Activated CD8-positive, alpha-beta memory T cell treated with anti-CD3 and anti-CD28 coated beads, Interleukin-2, amount 50 U/mL, for 24 hours (primary cell): ENCODE measurements at regions not wholly inside any gene's neighbourhood (a gene's known extent, or its start where the extent isn't known, plus 50 kb on each side); places are given as distances from the start of the nearest gene placed in this dataset.

Experiments used
- DNase-seq: peaks from one replicate; pipeline ENCODE4 v3.0.0-alpha.2; 2020; ENCODE audit errors: extremely low read depth

DNA sequence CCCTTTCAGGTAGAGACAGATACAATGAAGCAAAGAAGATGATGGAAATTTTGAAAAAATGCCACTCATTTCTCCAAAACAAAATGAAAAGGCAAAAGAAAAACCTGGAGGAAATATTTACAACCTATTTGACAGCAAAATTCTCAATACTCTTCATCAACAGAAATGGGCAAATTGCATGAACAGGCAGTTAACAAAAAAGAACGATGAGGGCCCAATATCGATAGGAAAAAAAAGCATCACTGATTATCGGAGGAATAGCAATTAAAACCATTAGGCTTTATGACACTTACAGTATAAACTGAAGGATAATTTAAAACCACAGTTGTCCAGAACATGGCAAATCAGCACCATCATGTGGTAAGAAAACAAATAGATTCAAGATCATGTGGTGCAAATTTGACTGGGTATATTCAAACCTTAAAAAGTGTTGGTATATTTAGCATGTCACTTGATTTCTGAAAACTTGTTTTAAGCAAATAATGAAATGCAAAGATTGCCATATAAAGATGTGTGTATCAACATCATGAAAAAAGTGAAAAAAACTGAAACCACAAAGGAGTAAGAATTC is 222.9 kb downstream of the BRD1 start:
- DNase-seq, result no peak

DNA sequence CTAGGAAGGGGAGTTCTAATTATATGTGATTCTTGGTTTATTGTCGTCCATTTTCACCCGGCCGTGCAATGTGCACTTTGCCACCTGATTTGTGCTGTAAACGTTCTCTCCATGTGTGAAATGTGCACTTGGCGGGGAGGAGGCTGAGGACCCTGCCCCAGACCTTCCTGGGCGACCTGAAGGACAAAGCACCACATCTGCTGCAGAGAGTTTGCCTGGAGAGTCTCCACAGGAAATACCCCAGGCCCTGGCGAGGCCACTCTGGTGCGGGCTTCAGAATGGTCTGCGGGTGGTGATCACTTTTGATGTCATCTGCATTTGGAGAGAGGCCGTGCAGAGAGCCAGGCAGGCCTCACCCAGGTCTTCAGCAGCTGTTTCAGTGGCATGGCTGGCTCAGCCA is 224.7 kb downstream of the BRD1 start:
- no peak for DNase-seq

DNA sequence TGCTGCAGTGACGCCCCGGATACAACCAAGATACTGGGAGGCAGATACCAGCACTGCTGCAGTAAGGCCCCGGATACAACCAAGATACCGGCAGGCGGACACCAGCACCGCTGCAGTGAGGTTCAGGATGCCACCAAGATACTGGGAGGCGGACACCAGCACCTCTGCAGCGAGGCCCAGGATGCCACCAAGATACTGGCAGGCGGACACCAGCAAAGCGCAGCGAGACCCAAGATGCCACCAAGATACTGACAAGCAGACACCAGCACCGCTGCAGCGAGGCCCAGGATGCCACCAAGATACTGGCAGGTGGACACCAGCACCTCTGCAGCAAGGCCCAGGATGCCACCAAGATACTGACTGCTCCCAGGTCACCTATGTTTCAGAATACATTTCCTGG is 225.2 kb downstream of the BRD1 start:
- DNase-seq, result no peak

DNA sequence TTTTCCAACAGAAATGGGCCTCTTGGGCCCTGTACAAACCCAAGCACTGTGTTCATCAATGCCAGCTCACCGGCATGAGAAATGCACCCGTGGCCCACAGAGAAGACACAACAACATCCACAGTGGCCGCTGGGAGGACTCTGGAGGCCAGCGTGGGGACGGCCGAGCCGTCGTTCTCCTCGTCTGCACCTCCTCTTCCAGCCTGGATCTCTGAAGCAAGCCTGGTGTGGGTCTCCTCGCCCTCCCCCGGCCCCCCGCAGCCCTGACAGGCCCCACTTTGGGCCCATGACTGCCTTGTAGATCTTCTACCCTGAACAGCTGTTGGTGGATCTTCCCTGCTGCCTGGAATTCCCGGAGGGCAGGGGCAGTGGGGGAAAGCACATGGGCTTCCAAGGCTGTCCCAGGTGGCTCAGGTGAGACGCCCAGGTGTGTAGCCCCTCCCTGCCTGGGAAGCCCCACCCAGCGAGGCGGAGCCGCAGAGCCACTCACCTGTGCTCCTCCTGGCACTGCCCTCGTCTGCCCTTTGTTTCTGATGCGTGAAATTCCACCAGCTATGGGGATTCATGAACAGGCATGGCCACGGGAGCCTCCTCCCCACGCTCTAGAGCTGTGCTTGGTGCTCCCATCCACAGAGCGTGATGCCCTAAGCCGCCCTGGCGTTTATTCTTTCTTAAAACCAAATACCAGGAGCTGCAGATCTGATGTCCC is 225.9 kb downstream of the BRD1 start:
- no peak for DNase-seq

DNA sequence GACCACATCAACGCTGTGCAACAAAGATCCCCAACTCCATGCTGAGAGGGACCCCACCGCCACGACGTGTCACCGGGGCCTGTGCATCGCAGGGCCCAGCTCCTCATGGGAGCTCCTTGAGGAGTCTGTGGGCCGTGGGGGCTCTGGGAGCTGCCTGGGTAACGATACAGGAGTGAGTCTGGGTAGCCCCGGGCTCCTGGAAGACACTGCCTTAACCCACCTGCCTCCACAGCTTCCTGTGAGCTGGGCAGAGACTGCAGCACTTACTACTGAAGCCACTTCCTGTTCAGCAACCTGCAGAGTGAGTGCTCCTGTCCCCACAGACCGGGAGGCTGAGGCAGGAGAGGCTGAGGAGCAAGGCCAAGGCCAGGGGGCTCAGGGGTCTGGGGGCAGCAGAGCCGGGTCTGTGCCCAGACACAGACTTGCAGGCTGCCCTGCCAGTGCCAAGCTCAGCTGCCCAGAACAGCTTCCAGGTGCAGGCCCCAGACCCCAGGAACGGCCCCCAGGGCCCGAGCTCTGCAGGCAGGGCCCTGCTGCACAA is 226.7 kb downstream of the BRD1 start:
- DNase-seq, result no peak

DNA sequence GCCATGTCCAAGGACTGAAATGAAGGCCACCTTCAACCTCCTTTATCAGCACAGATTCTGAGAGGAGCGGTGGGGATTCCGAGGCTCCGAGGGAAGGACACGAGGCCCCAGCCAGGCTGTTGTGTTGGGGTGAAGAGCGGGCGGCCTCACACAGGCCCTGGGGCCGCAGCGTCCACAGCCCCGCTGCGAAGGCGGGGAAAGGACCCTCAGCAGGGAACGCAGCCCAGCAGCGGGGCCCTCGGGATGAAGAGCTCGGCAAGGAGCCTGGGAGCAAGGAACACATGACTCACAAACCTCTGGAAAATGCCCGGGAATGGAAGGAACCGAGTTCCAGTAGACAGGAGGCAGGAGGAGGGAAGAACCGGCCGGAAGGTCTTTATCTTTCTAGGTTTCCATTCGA is 227.2 kb downstream of the BRD1 start:
- no peak for DNase-seq

DNA sequence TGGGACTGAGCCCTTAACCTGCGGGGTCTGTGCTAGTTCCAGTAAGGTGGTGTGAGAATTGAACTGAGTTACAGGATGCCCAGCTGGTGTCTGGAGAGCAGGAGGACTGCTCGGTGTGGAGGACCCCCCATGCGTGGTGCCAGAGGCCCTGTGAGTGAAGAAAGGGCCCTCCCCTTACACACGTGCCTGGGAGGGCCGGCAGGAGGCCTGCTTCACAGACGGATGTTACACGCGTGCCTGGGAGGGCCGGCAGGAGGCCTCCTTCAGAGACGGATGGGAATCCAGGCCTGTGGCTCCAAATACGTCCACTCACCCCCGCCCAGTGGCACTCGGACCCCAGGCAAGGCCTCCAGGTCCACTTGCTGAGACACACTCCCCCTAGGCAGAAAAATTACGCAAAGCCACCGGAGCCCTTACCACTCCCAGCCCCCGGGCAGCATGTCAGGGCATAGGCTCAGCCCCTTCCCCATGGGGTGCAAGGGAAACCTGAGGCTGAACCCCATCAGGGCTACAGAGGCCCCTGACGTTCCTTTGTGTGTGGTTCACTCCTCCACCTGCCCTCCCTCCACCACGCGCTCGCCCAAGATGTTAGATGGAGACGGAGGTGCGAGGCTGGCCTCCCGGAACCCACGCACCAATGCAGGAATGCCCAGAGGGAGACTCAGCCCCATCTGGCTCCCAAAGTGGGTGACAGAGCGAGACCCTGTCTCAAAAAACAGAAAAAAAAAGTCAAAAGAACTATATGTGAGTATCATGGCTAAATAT is 227.8 kb downstream of the BRD1 start:
- DNase-seq, result no peak

DNA sequence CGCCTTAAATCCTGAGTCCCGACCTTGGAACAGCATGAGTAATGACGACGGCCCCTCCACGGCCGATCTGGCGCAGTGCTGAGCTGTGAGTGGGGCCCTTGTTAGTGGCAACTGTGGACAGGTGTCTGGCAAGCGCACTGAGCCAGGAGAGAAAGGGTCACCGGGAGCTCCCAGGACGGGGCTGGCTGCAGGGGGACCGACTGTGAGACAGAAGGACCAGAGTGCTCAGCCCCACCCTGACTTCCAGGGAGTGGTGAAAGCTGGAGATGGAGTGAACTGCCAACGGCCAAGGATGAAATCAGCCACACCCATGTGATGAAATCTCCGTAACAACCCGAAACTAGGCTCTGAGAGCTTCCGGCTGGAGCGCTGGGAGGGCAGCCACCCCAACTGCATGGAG is 228.6 kb downstream of the BRD1 start:
- DNase-seq, result no peak

DNA sequence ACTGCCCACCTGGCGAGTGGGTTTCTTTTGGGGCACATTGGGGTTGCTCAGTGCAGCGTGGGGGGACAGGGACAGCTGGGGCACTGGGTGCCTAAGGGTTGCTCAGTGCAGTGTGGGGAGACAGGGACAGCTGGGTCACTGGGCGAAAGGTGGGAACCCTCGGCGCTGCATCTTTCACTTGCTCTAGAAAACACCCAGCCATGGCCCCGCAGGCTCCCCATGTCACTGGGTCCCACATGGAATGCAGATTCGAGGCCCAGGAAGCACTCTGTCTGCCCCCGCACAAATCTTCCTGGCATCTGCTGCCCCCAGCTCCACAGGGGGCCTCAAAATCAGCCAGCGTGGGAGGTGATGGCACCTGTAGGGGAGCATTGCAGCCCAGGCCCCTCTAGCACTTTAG is 229.3 kb downstream of the BRD1 start:
- DNase-seq, result no peak

DNA sequence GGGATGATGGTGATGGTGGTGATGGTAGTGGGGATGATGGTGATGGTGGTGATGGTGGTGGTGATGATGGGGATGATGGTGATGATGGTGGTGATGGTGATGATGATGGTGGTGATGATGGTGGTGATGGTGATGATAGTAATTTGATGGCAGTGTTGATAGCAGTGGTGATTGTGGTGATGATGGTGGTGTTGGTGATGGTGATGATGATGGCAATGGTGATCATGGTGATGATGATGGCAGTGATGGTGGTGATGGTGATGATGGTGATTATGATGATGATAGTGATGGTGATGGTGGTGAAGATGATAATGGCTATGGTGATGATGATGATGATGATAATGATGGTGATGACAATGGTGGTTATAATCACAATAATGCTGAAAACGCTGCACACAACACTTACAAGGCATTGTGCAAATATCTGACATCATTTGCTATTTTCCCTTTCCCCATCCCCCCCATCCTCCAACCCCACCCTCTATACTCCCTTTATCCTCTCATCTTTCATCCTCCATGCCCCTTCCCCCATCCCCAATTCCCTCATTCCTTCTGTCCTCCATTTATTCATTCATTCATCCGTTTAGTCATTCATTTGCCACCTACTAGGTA is 230.1 kb downstream of the BRD1 start:
- no peak for DNase-seq

DNA sequence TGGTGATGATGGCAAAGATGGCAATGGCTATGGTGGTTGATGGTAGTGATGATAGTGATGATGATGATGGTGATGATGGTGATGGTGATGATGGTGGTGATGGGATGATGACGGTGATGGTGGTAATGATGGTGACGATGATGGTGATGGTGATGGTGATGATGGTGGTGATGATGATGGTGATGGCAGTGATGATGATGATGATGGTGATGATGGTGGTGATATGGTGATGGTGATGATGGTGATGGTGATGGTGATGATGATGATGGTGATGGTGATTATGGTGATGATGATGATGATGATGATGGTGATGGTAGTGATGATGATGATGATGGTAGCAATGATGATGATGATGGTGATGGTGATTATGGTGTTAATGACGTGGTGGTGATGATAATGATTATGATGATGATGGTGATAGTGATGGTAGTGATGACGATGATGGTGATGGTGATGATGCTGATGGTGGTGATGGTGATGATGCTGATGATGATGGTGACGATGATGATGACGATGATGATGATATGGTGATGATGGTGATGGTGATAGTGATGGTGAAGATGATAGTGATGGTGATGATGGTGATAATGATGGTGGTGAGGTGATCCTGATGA is 232.1 kb downstream of the BRD1 start:
- no peak for DNase-seq

DNA sequence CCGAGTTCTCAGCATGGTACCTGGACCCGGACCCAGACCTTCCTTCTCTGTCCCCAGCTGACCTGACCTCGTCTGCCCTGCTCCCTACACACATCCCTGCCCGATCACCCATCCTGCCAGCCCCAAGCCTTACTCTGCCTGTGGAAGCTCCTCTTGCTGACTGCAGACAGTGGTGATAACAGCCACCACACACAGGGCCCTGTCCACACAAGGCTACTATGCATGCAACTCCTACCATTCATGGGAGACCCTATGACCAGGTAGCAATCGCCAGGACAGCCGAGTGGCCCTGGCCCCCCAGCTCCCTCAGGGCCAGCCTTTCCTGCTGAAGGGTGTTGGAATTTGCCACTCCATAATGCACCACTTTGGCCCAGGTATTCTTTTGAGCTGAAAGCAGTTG is 233.6 kb downstream of the BRD1 start:
- DNase-seq, result no peak

DNA sequence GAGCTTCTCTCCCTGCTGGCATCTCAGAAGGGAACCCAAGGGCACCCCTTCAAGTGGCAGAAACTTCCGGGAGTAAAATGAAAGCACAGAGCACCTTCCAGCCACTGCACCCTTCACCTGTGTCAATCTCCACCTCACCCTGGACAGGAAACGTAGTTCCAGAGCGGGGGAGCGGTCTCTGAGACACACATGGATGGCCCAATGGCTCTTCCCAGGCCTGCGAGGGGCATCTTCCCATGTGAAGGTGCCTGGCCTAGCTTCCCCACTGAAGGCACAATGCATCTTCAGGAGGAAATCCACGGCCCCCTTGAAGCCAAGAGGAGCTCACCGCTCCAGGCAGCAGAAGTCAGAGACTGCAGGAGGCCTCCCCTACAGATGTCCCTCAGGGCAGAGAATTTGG is 234.2 kb downstream of the BRD1 start:
- no peak for DNase-seq

DNA sequence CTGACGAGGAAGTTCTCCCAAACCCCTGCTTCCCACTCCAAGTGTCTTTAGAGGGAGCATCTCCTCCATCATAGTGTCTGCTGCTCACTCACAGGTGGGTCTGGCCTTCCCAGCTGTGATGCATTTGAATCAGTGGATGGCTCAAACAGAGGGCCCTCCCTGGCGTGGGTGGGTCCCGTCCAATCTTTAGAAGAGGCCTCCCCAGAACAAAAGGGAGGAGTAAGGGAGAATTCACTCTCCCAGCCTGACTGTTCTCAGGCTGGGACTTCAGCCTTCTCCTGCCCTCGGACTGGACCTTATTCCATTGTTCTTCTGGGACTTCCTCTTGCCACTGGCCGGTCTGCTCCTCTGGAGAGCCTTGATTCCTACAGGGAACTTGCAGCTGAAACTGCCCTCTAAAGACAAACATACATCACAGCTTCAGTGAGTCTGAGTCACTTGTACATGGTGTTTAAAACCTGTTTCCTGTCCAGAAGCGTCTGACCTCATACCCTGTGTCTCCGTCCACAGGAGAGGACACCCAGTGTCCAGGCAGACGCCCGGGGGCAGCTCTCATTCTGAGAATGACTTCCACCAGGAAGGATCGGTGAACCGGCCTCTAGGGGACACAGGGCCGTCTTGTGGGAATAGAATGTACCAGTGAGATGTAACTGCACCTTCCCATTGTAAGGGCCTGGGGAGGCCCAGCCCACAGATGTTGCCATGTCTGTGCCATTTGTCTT is 234.7 kb downstream of the BRD1 start:
- no peak for DNase-seq

DNA sequence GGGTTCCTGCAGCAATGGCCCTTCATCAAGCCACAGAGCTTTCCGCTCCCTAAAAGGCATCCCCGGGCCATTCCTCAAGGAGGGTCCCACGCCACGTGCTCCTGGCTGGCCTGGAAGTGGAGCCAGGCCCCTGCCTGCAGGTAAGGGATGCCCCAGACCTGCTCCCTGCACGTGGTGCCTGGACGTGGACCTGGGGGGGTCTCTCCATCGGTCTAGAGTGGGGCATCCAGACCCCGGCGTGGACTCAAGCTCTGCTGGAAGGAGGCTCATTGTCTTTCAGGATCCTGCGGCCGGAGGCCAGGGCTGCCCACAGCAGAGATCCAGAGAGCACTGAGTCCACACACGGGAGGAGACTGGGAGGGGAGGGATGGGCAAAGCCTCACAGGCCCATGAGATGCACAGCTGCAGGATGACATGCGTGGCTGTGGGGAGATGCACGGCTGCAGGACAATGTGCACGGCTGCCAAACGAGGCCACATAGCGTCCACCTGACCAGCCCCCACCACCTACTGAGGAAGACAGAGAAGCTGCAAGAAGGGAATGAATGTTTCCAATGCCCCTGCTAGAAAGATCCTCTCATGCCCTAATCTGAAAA is 236.7 kb downstream of the BRD1 start:
- no peak for DNase-seq

DNA sequence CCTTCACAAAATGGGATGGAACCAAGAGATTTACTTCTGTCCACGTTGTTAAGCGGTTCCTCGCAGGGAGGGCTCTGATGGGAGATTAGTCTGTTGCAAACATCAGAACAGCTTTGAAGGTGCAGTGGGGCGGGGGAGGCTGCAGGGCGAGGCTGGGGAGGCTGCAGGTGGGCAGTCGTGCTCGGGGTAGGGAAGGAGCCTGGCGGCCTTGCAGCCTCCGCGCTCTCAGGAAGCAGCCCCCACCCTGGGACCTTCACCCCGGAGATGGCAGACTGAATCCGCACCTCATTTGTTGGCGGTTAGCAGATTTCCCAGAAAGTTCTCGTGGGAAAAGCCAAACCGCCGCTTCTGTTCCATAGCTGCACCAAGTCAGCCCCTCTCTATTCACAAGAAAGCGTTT is 237.3 kb downstream of the BRD1 start:
- DNase-seq, result no peak

DNA sequence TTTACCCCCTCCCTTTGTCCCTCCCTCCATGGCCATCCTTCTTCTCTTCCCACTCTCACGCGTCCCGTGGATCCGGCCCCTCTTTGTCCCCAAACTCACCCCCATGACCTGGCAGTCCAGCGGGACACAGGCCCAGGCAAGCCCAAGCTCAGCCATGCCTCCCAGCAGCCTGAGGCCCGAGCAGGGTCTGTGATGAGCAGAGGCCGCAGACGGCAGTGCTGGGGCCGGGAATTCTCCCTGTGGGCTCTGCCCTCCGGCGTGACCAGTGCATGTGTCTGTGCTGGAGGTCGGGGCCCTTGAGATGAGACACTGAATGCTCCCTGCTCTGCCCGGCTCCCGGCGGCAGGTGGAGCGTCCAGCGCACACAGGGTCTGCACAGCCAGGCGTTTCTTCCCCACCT is 237.9 kb downstream of the BRD1 start:
- DNase-seq, result no peak

DNA sequence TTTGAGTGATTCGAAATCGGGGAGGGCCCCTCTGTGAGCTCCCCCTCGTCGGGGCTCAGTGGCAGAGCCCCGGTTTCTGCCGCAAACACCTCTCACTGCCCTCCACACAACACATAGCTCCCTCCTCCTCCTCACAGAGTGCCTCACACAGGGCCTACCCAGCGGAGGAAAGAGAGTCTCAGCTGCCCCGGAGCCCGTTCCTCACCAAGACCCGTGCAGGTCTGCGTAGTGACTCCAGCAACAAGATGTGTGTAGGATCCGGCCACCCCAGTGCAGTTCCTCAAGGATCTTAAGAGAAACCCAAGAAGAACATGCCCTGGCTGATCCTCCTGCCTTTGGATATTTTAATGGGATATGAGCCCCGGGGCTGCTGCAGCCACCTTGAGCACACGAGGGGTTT is 238.4 kb downstream of the BRD1 start:
- no peak for DNase-seq

DNA sequence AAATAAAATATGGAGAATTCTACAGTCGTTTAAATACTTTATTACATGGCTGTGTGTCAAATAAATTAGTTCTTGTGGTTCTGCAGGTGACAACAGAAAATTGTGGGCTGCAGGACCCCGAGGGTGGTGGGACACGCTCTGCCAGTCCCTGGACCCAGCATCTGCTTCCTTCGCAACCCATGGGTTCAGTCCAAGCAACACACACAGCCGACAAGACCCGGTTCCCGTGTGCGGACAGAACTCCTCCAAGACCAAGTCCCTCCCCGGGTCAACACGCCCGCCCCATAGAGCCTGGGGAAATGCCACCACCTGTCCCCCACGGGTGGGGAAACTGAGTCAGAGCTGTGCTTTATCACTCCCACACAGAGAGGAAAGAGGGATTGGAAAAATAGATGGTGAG is 238.9 kb downstream of the BRD1 start:
- no peak for DNase-seq

DNA sequence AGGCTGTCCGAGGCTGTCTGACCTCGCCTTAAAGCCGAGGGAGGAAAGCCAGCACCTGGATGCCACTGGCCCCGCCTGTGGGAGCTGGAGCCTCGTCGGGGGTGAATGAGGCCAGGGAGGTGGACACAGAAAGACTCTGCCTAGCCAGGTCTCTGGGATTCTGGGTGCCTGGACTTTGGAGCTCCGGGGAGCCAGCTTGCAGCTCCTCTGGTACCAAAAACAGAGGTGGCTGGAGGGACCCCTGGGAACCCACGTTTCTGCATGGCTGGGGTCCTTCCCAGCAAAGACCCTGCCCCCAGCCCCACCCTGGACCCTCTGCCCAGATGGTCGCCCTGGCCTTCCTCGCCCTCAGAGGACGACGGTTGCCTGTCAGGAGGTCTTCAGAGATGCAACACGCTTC is 239.7 kb downstream of the BRD1 start:
- no peak for DNase-seq

DNA sequence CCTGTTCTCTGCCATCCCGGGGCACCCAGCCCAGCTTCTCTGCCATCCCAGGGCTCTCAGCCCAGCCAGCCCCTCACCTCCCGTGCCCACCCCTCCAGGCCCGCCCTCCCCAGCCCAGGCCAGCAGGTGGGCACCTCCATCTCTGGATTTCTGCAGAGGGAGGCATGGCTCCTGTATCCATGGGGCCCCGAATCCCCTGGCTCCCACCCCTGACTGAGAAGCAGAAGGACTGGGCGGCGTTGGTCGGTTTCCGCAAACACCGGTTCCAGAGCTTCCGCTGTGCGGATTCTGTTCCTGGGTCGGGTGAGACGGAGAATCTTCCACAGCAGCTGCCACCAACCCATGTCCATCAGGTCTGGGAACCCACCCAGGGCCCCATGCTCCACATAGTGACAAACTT is 240.3 kb downstream of the BRD1 start:
- no peak for DNase-seq
